ENCODE measurements at regions not wholly inside any gene's neighbourhood (a gene's known extent, or its start where the extent isn't known, plus 50 kb on each side); places are given as distances from the start of the nearest gene placed in this dataset.
A peak's percentile ranks its signal among the peaks of the same experiment; 100 is the strongest.

DNA sequence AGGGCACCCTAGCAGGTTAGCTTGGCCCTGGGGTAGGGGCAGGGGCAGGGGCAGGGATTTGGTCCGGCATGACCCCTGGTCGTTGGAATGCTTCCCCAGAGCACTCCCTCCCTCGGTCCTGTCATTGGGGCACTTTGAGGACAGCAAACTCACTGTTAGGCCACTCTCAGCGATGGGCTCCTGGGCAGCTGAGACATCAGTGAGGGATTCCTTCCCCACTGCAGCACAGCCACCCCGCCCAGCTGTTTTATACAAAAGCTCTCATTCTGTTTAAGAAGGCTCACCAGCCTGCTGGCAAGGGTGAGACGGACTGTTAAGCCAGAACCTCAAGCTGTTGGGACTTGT is 86.9 kb upstream of the F3 start:
- POLR2A ChIA-PET = no interaction called here

DNA sequence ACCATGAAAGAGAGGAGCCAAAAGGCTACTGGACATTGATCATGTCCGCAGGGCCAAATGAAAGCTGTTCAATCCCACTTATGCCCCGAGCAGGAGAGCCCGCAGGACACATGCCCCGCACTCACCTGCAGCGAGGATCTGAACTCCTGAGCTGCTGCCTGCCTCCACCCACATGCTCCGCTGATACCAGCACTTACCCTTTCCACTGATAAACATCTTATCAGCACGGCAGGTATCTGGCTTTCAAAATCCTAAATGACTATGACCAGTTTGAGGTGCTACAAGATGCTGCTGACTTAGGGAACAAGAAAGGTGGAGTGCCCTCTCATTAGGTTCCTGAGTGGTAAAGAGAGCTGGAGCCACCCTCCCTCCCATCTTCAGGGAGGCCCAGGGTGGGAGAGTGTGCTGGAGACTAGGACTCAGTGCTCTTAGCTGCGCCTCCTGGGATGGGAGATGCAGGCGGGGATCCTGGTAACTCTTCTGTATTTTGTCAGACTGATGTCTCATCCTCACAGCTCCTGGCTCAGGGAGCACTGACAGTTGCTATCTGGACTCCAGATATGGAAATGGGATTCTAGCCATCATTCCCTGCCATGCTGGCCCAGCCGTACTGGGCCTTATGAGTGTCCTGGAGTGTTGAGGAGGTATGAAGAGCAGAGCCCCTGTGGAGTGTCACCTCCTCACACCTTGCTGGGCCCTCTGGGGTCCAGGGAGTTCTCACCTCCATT is 86.4 kb upstream of the F3 start:
- intact Hi-C loops (cut with micrococcal nuclease; ENCODE audit: unreplicated experiment) = no loop called here

More for the DNA sequence above, 86.9 kb upstream of the F3 start:
- H3K27ac Mint-ChIP-seq (ENCODE audit: unreplicated experiment) = no peak overlapping the region
- H3K4me1 Mint-ChIP-seq (ENCODE audit: low read depth, unreplicated experiment) = no peaks in the 10 kb centered on the region
- no TSS peak for BruUV-seq (replicated peaks)
- H3K4me1 ChIP-seq = peaks cover 11% of the 10 kb centered on the region
- no peaks in the 10 kb centered on the region for H3K27me3 Mint-ChIP-seq (ENCODE audit: insufficient read depth, unreplicated experiment)
- no peaks in the 10 kb centered on the region for H3K36me3 Mint-ChIP-seq (ENCODE audit: insufficient read depth, unreplicated experiment)
- no peaks in the 10 kb centered on the region for H3K36me3 ChIP-seq (ENCODE audit: control insufficient read depth, insufficient read depth, low read length)
- H3K4me3 ChIP-seq (ENCODE audit: low read depth, low read length) = no peak overlapping the region
- CTCF ChIA-PET = no interaction called here
- H3K9me3 Mint-ChIP-seq (ENCODE audit: unreplicated experiment) = no peaks in the 10 kb centered on the region
- DNase-seq = no peak
- intact Hi-C loops (cut with micrococcal nuclease; ENCODE audit: unreplicated experiment) = no loop called here
- H3K4me3 Mint-ChIP-seq (ENCODE audit: unreplicated experiment) = no peak overlapping the region
- no peaks in the 10 kb centered on the region for H3K27me3 ChIP-seq (replicated peaks; ENCODE audit: control insufficient read depth, insufficient read depth, low read length)
- TF ChIP-seq, protein P1, sequence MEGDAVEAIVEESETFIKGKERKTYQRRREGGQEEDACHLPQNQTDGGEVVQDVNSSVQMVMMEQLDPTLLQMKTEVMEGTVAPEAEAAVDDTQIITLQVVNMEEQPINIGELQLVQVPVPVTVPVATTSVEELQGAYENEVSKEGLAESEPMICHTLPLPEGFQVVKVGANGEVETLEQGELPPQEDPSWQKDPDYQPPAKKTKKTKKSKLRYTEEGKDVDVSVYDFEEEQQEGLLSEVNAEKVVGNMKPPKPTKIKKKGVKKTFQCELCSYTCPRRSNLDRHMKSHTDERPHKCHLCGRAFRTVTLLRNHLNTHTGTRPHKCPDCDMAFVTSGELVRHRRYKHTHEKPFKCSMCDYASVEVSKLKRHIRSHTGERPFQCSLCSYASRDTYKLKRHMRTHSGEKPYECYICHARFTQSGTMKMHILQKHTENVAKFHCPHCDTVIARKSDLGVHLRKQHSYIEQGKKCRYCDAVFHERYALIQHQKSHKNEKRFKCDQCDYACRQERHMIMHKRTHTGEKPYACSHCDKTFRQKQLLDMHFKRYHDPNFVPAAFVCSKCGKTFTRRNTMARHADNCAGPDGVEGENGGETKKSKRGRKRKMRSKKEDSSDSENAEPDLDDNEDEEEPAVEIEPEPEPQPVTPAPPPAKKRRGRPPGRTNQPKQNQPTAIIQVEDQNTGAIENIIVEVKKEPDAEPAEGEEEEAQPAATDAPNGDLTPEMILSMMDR (IDR thresholded peaks at IDR 0.05; ENCODE audit: insufficient read depth in 1 of 2, low read depth in 1 of 2, low read length in 1 of 2, severe bottlenecking in 1 of 2, unreplicated experiment in 1 of 2) = no peak
- no peaks in the 10 kb centered on the region for H3K9me3 ChIP-seq

DNA sequence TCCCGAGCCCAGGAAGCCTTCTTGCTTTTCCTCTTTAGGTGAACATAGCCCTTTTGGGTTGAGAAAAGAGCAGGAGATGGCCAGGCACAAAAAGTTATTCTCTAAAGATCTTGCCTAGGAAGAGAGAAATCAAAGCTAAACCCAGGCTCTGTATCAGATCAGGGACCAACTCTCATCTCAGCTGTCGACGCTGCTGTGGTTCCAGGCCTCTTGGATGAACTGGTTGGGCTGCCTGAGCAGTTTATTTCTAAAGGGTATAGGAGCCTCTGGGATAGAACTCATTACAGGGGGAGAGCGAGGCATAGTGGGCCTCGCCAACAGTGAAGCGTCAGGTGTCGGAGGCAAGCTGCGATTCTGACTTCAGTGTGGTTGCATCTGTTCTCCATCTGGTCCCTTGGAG is 82.6 kb upstream of the F3 start:
- ChIA-PET CTCF (no interaction called here), POLR2A (interaction anchor here (1.1 kb wide), 1 partner anchor 29 kb away, joined by 3 read pairs; no protein-coding TSS in a partner anchor)
- Mint-ChIP-seq H3K4me1 (ENCODE audit: low read depth, unreplicated experiment) (no peaks in the 10 kb centered on the region), H3K27ac (ENCODE audit: unreplicated experiment) (peak overlapping the region; percentile 77), H3K9me3 (ENCODE audit: unreplicated experiment) (no peaks in the 10 kb centered on the region), H3K4me3 (ENCODE audit: unreplicated experiment) (no peak overlapping the region), H3K27me3 (ENCODE audit: insufficient read depth, unreplicated experiment) (no peaks in the 10 kb centered on the region), H3K36me3 (ENCODE audit: insufficient read depth, unreplicated experiment) (no peaks in the 10 kb centered on the region)
- Histone ChIP-seq H3K9me3 (no peaks in the 10 kb centered on the region; the same call in 1 of the 2 replicates), H3K4me1 (peaks cover 25% of the 10 kb centered on the region), H3K27me3 (replicated peaks; ENCODE audit: control insufficient read depth, insufficient read depth, low read length) (no peaks in the 10 kb centered on the region), H3K4me3 (ENCODE audit: low read depth, low read length) (no peak overlapping the region), H3K36me3 (ENCODE audit: control insufficient read depth, insufficient read depth, low read length) (no peaks in the 10 kb centered on the region)
- DNase-seq = no peak
- intact Hi-C loops (cut with micrococcal nuclease; ENCODE audit: unreplicated experiment) = no loop called here
- TF ChIP-seq, protein P1 (IDR thresholded peaks at IDR 0.05; ENCODE audit: insufficient read depth in 1 of 2, low read depth in 1 of 2, low read length in 1 of 2, severe bottlenecking in 1 of 2, unreplicated experiment in 1 of 2) = no peak
- BruUV-seq (replicated peaks) = no TSS peak

More for the DNA sequence above, 86.4 kb upstream of the F3 start:
- TF ChIP-seq, protein P1 (IDR thresholded peaks at IDR 0.05; ENCODE audit: insufficient read depth in 1 of 2, low read depth in 1 of 2, low read length in 1 of 2, severe bottlenecking in 1 of 2, unreplicated experiment in 1 of 2) = no peak
- Histone ChIP-seq H3K27me3 (replicated peaks; ENCODE audit: control insufficient read depth, insufficient read depth, low read length) (no peaks in the 10 kb centered on the region), H3K36me3 (ENCODE audit: control insufficient read depth, insufficient read depth, low read length) (no peaks in the 10 kb centered on the region), H3K9me3 (no peaks in the 10 kb centered on the region), H3K4me1 (peaks cover 16% of the 10 kb centered on the region), H3K4me3 (ENCODE audit: low read depth, low read length) (no peak overlapping the region)
- H3K27ac Mint-ChIP-seq (ENCODE audit: unreplicated experiment) = no peak overlapping the region
- no TSS peak for BruUV-seq (replicated peaks)
- DNase-seq = no peak
- H3K4me1 Mint-ChIP-seq (ENCODE audit: low read depth, unreplicated experiment) = no peaks in the 10 kb centered on the region
- H3K27me3 Mint-ChIP-seq (ENCODE audit: insufficient read depth, unreplicated experiment) = no peaks in the 10 kb centered on the region
- CTCF ChIA-PET = no interaction called here
- POLR2A ChIA-PET = no interaction called here
- H3K4me3 Mint-ChIP-seq (ENCODE audit: unreplicated experiment) = no peak overlapping the region
- H3K9me3 Mint-ChIP-seq (ENCODE audit: unreplicated experiment) = no peaks in the 10 kb centered on the region
- H3K36me3 Mint-ChIP-seq (ENCODE audit: insufficient read depth, unreplicated experiment) = no peaks in the 10 kb centered on the region
